HEK293T (cell line): ENCODE measurements at regions not wholly inside any gene's neighbourhood (a gene's known extent, or its start where the extent isn't known, plus 50 kb on each side); places are given as distances from the start of the nearest gene placed in this dataset.

ENCODE experiments used
- ARNT ChIP-seq: fragments of 450-650 bp; IDR thresholded peaks from 2 replicates; pipeline ENCODE4 v1.6.1; 2017; ENCODE audit warnings: mild to moderate bottlenecking
- BHLHE40 ChIP-seq: fragments of 450-650 bp; IDR thresholded peaks from 2 replicates; pipeline ENCODE4 v1.6.1; 2016; ENCODE audit warnings: mild to moderate bottlenecking, moderate library complexity, borderline replicate concordance
- CTBP1 ChIP-seq: fragments of 450-650 bp; IDR thresholded peaks from 2 replicates; pipeline ENCODE4 v1.6.1; 2016; ENCODE audit warnings: borderline replicate concordance
- ELF4 ChIP-seq: fragments of 450-650 bp; IDR thresholded peaks from 2 replicates; pipeline ENCODE4 v1.6.1; 2017; ENCODE audit warnings: antibody characterized with exemption
- FOXA1 ChIP-seq: fragments of 450-650 bp; IDR thresholded peaks from 2 replicates; pipeline ENCODE4 v1.6.1; 2016; ENCODE audit warnings: mild to moderate bottlenecking
- FOXK2 ChIP-seq: fragments of 450-650 bp; IDR thresholded peaks from 2 replicates; pipeline ENCODE4 v1.6.1; 2016; ENCODE audit warnings: mild to moderate bottlenecking
- FOXM1 ChIP-seq: fragments of 450-650 bp; IDR thresholded peaks from 2 replicates; pipeline ENCODE4 v1.6.1; 2017; ENCODE audit warnings: mild to moderate bottlenecking, borderline replicate concordance
- HDGF ChIP-seq: fragments of 450-650 bp; IDR thresholded peaks from 2 replicates; pipeline ENCODE4 v1.6.1; 2017; ENCODE audit warnings: antibody characterized with exemption, borderline replicate concordance
- LEF1 ChIP-seq: fragments of 450-650 bp; IDR thresholded peaks from 2 replicates; pipeline ENCODE4 v1.6.1; 2017; ENCODE audit warnings: mild to moderate bottlenecking, borderline replicate concordance
- NFRKB ChIP-seq: fragments of 450-650 bp; IDR thresholded peaks from 2 replicates; pipeline ENCODE4 v1.6.1; 2016; ENCODE audit warnings: mild to moderate bottlenecking, moderate library complexity
- PKNOX1 ChIP-seq: fragments of 450-650 bp; IDR thresholded peaks from 2 replicates; pipeline ENCODE4 v1.6.1; 2016
- SP1 ChIP-seq: fragments of 450-650 bp; IDR thresholded peaks from 2 replicates; pipeline ENCODE4 v1.6.1; 2017
- SUZ12 ChIP-seq: fragments of 450-650 bp; IDR thresholded peaks from 2 replicates; pipeline ENCODE4 v1.6.1; 2016; ENCODE audit warnings: mild to moderate bottlenecking
- ZNF384 ChIP-seq: fragments of 450-650 bp; IDR thresholded peaks from 2 replicates; pipeline ENCODE4 v1.6.1; 2016

GRCh38 chr1:95723346-95723745 is 489.3 kb downstream of the RWDD3 start:
- no peak for TF ChIP-seq SUZ12
- no peak for TF ChIP-seq NFRKB
- no peak for TF ChIP-seq CTBP1
- no peak for TF ChIP-seq ZNF384
- no peak for TF ChIP-seq FOXA1
- TF ChIP-seq FOXK2, result no peak
- TF ChIP-seq FOXM1, result no peak
- no peak for TF ChIP-seq PKNOX1
- TF ChIP-seq LEF1, result no peak
- TF ChIP-seq SP1, result no peak
- TF ChIP-seq BHLHE40, result no peak
- TF ChIP-seq HDGF, result no peak
- TF ChIP-seq ARNT, result no peak
- no peak for TF ChIP-seq ELF4
